HTR-8/SVneo (cell line): ENCODE measurements at regions not wholly inside any gene's neighbourhood (a gene's known extent, or its start where the extent isn't known, plus 50 kb on each side); places are given as distances from the start of the nearest gene placed in this dataset.

ENCODE experiments used
- DNase-seq: peaks from one replicate; pipeline ENCODE4 v3.0.0; 2011; ENCODE audit warnings: low spot score, mixed read lengths; ENCODE audit not compliant: insufficient read length
- FAIRE-seq: peaks from 2 replicates; lab custom pipeline; 2011; peaks lifted over from hg19 to GRCh38; lab: Jason Lieb, UNC

- FAIRE-seq: no peak
- no peak for DNase-seq
Measured at GRCh38 chr6:56350628-56351260, 103.4 kb upstream of the COL21A1 start.

GRCh38 chr6:56349194-56349593 lies 101.8 kb upstream of the COL21A1 start:
- DNase-seq (no peak), FAIRE-seq (no peak)

GRCh38 chr6:56348578-56348977 lies 101.2 kb upstream of the COL21A1 start:
- FAIRE-seq (no peak), DNase-seq (no peak)

GRCh38 chr6:56347526-56347925 lies 100.1 kb upstream of the COL21A1 start:
- FAIRE-seq (no peak), DNase-seq (no peak)

GRCh38 chr6:56346958-56347357 lies 99.6 kb upstream of the COL21A1 start:
- no peak for FAIRE-seq
- DNase-seq: no peak

- DNase-seq: no peak
- FAIRE-seq: no peak
Measured at GRCh38 chr6:56345376-56345995, 98.1 kb upstream of the COL21A1 start.

- DNase-seq: no peak
Measured at GRCh38 chr6:56343295-56343694, 95.9 kb upstream of the COL21A1 start.

GRCh38 chr6:56339524-56339923 lies 92.1 kb upstream of the COL21A1 start:
- FAIRE-seq (no peak), DNase-seq (no peak)

More at GRCh38 chr6:56343295-56343694, 95.9 kb upstream of the COL21A1 start:
- no peak for FAIRE-seq

- FAIRE-seq (peak; percentile 58), DNase-seq (peak; percentile 47)
Measured at GRCh38 chr6:56335726-56336125, 88.3 kb upstream of the COL21A1 start.

GRCh38 chr6:56334937-56335336 lies 87.6 kb upstream of the COL21A1 start:
- DNase-seq: no peak
- FAIRE-seq: no peak

GRCh38 chr6:56329271-56330050 lies 82.1 kb upstream of the COL21A1 start:
- DNase-seq (no peak), FAIRE-seq (peak; percentile 4)

- no peak for DNase-seq
- peak; percentile 13 for FAIRE-seq
Measured at GRCh38 chr6:56328728-56329090, 81.3 kb upstream of the COL21A1 start.

- no peak for FAIRE-seq
- DNase-seq: no peak
Measured at GRCh38 chr6:56327946-56328727, 80.8 kb upstream of the COL21A1 start.

GRCh38 chr6:56324396-56324795 lies 77.0 kb upstream of the COL21A1 start:
- peak; percentile 49 for FAIRE-seq
- no peak for DNase-seq

- FAIRE-seq (no peak), DNase-seq (no peak)
Measured at GRCh38 chr6:56318851-56319250, 71.5 kb upstream of the COL21A1 start.

GRCh38 chr6:56314683-56315523 lies 67.5 kb upstream of the COL21A1 start:
- FAIRE-seq: no peak
- DNase-seq: peak; percentile 33

- FAIRE-seq: peak; percentile 58
Measured at GRCh38 chr6:56311533-56312448, 64.4 kb upstream of the COL21A1 start.

GRCh38 chr6:56311061-56311460 lies 63.7 kb upstream of the COL21A1 start:
- FAIRE-seq (no peak), DNase-seq (no peak)

More at GRCh38 chr6:56311533-56312448, 64.4 kb upstream of the COL21A1 start:
- DNase-seq: no peak

GRCh38 chr6:56310241-56310640 lies 62.9 kb upstream of the COL21A1 start:
- no peak for FAIRE-seq
- no peak for DNase-seq
